HEK293T (cell line): ENCODE measurements at regions not wholly inside any gene's neighbourhood (a gene's known extent, or its start where the extent isn't known, plus 50 kb on each side); places are given as distances from the start of the nearest gene placed in this dataset.

ENCODE experiments used
- ARNT ChIP-seq: fragments of 450-650 bp; IDR thresholded peaks from 2 replicates; pipeline ENCODE4 v1.6.1; 2017; ENCODE audit warnings: mild to moderate bottlenecking
- BHLHE40 ChIP-seq: fragments of 450-650 bp; IDR thresholded peaks from 2 replicates; pipeline ENCODE4 v1.6.1; 2016; ENCODE audit warnings: mild to moderate bottlenecking, moderate library complexity, borderline replicate concordance
- ELF4 ChIP-seq: fragments of 450-650 bp; IDR thresholded peaks from 2 replicates; pipeline ENCODE4 v1.6.1; 2017; ENCODE audit warnings: antibody characterized with exemption
- FOXA1 ChIP-seq: fragments of 450-650 bp; IDR thresholded peaks from 2 replicates; pipeline ENCODE4 v1.6.1; 2016; ENCODE audit warnings: mild to moderate bottlenecking
- FOXK2 ChIP-seq: fragments of 450-650 bp; IDR thresholded peaks from 2 replicates; pipeline ENCODE4 v1.6.1; 2016; ENCODE audit warnings: mild to moderate bottlenecking
- FOXM1 ChIP-seq: fragments of 450-650 bp; IDR thresholded peaks from 2 replicates; pipeline ENCODE4 v1.6.1; 2017; ENCODE audit warnings: mild to moderate bottlenecking, borderline replicate concordance
- HDGF ChIP-seq: fragments of 450-650 bp; IDR thresholded peaks from 2 replicates; pipeline ENCODE4 v1.6.1; 2017; ENCODE audit warnings: antibody characterized with exemption, borderline replicate concordance
- NFRKB ChIP-seq: fragments of 450-650 bp; IDR thresholded peaks from 2 replicates; pipeline ENCODE4 v1.6.1; 2016; ENCODE audit warnings: mild to moderate bottlenecking, moderate library complexity
- SP1 ChIP-seq: fragments of 450-650 bp; IDR thresholded peaks from 2 replicates; pipeline ENCODE4 v1.6.1; 2017
- SUZ12 ChIP-seq: fragments of 450-650 bp; IDR thresholded peaks from 2 replicates; pipeline ENCODE4 v1.6.1; 2016; ENCODE audit warnings: mild to moderate bottlenecking
- TARDBP ChIP-seq: fragments of 450-650 bp; IDR thresholded peaks from 2 replicates; pipeline ENCODE4 v1.6.1; 2016
- ZNF384 ChIP-seq: fragments of 450-650 bp; IDR thresholded peaks from 2 replicates; pipeline ENCODE4 v1.6.1; 2016

DNA sequence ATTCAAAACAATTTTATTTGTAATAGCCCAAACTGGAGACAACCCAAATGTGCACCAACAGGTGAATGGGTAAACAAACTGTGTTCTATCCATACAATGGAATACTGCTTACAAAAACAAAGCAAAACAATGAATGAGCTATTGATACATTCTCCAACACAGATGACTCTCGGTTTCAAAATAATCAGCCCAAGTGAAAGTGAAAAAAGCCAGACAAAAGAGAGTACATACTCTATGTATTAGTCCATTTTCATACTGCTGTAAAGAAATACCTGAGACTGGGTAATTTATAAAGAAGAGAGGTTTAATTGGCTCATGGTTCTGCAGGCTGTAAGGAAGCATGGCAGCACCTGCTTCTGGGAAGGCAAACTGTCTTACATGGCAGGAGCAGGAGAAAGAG, 65.2 kb upstream of the LRCH1 start:
- no peak for TF ChIP-seq FOXM1
- no peak for TF ChIP-seq SUZ12
- TF ChIP-seq ZNF384: no peak
- no peak for TF ChIP-seq BHLHE40
- TF ChIP-seq ARNT: no peak
- TF ChIP-seq SP1: no peak
- no peak for TF ChIP-seq HDGF
- no peak for TF ChIP-seq FOXK2
- no peak for TF ChIP-seq ELF4
- no peak for TF ChIP-seq TARDBP
- no peak for TF ChIP-seq FOXA1
- TF ChIP-seq NFRKB: no peak
